HG02943 (cell line): ENCODE measurements at regions not wholly inside any gene's neighbourhood (a gene's known extent, or its start where the extent isn't known, plus 50 kb on each side); places are given as distances from the start of the nearest gene placed in this dataset.
"Not testable (repeated sequence)": the region's sequence is repeated elsewhere in the genome, so short reads cannot be mapped to it uniquely, and the experiment has no call there.

Source experiments
- ATAC-seq: cut with Tn5 transposase; IDR thresholded peaks from one replicate; pipeline ENCODE4 v1.9.1; 2021; ENCODE audit warnings: mild to moderate bottlenecking, low read depth, moderate library complexity; ENCODE audit not compliant: unreplicated experiment

GRCh38 chr17:27200476-27200875, 93.4 kb upstream of the WSB1 start:
- ATAC-seq = no peak

GRCh38 chr17:27203241-27203640, 90.7 kb upstream of the WSB1 start:
- no peak for ATAC-seq

- no peak for ATAC-seq
Observed at GRCh38 chr17:27206447-27206846, 87.5 kb upstream of the WSB1 start.

GRCh38 chr17:27207073-27207513, 86.8 kb upstream of the WSB1 start:
- ATAC-seq = no peak

- not testable (repeated sequence) for ATAC-seq
Observed at GRCh38 chr17:27208370-27208769, 85.5 kb upstream of the WSB1 start.

- ATAC-seq = no peak
Observed at GRCh38 chr17:27209316-27209715, 84.6 kb upstream of the WSB1 start.

GRCh38 chr17:27210809-27211208, 83.1 kb upstream of the WSB1 start:
- not testable (repeated sequence) for ATAC-seq

GRCh38 chr17:27216836-27217235, 77.1 kb upstream of the WSB1 start:
- ATAC-seq = no peak

GRCh38 chr17:27217631-27218030, 76.3 kb upstream of the WSB1 start:
- peak; percentile 76 for ATAC-seq

- no peak for ATAC-seq
Observed at GRCh38 chr17:27218041-27218440, 75.9 kb upstream of the WSB1 start.

- peak; percentile 62 for ATAC-seq
Observed at GRCh38 chr17:27218719-27219488, 75.0 kb upstream of the WSB1 start.

GRCh38 chr17:27222515-27222914, 71.4 kb upstream of the WSB1 start:
- no peak for ATAC-seq

- no peak for ATAC-seq
Observed at GRCh38 chr17:27224526-27225315, 69.2 kb upstream of the WSB1 start.

GRCh38 chr17:27226611-27227230, 67.2 kb upstream of the WSB1 start:
- ATAC-seq = no peak

- no peak for ATAC-seq
Observed at GRCh38 chr17:27230996-27231395, 62.9 kb upstream of the WSB1 start.

- ATAC-seq = no peak
Observed at GRCh38 chr17:27232328-27232727, 61.6 kb upstream of the WSB1 start.

GRCh38 chr17:27233059-27233458, 60.9 kb upstream of the WSB1 start:
- ATAC-seq = no peak

GRCh38 chr17:27233776-27234175, 60.1 kb upstream of the WSB1 start:
- ATAC-seq = no peak

- ATAC-seq = no peak
Observed at GRCh38 chr17:27236717-27237315, 57.1 kb upstream of the WSB1 start.

GRCh38 chr17:27237890-27238289, 56.0 kb upstream of the WSB1 start:
- no peak for ATAC-seq

- ATAC-seq = no peak
Observed at GRCh38 chr17:27239046-27239445, 54.9 kb upstream of the WSB1 start.
